Panc1 (cell line): ENCODE measurements at regions not wholly inside any gene's neighbourhood (a gene's known extent, or its start where the extent isn't known, plus 50 kb on each side); places are given as distances from the start of the nearest gene placed in this dataset.

Source experiments
- ATAC-seq: fragments of 200-7000 bp; cut with Tn5 transposase; 2 replicates; pipeline ENCODE4 v1.9.1; 2020; ENCODE audit warnings: mild to moderate bottlenecking, moderate library complexity
- BruUV-seq: library from RNA; stranded (reverse); fragments of 400-500 nt; replicated peaks from 2 replicates; lab custom pipeline; 2021; lab: Mats Ljungman, UMichigan
- CTCF ChIA-PET: fragments of 300-600 bp; sonication (Branson Sonifier 250); formaldehyde crosslinking; loops from one replicate; lab custom pipeline; 2022; ENCODE audit warnings: antibody characterized with exemption; lab: Charles Lee
- POLR2A ChIA-PET: fragments of 300-600 bp; sonication (Branson Sonifier 250); formaldehyde crosslinking; loops from one replicate; lab custom pipeline; 2022; ENCODE audit warnings: antibody characterized with exemption; lab: Charles Lee
- DNase-seq: peaks from one replicate; pipeline ENCODE4 v3.0.0-alpha.2; 2010; ENCODE audit warnings: low read depth, low spot score
- H3K27ac ChIP-seq: 2 replicates; pipeline ENCODE4 v1.5.1; 2011; ENCODE audit warnings: mild to moderate bottlenecking, low read length, inconsistent platforms
- H3K27me3 ChIP-seq: fragments of 200-500 bp; sonication (Bioruptor generic); 2 replicates; pipeline ENCODE4 v1.6.0; 2014; ENCODE audit warnings: low read length, inconsistent platforms; ENCODE audit not compliant: control insufficient read depth, insufficient read depth
- H3K36me3 ChIP-seq: fragments of 200-500 bp; sonication (Bioruptor generic); 2 replicates; pipeline ENCODE4 v1.5.1; 2014; ENCODE audit warnings: inconsistent platforms, mild to moderate bottlenecking, low read length, moderate library complexity; ENCODE audit not compliant: control insufficient read depth, insufficient read depth
- H3K4me1 ChIP-seq: 2 replicates; pipeline ENCODE4 v1.5.1; 2011; ENCODE audit warnings: inconsistent platforms, mild to moderate bottlenecking, low read length, moderate library complexity; ENCODE audit not compliant: control insufficient read depth, insufficient read depth
- H3K4me3 ChIP-seq, 2 experiments: 2 replicates each; pipeline ENCODE4 v1.5.1; 2011 to 2012; ENCODE audit warnings: low read depth in 2 of 2, low read length in 2 of 2, mild to moderate bottlenecking in 2 of 2, inconsistent platforms in 1 of 2, moderate library complexity in 1 of 2
- H3K9me3 ChIP-seq: fragments of 200-500 bp; sonication (Bioruptor generic); 2 replicates; pipeline ENCODE4 v1.5.1; 2014; ENCODE audit warnings: low read depth, mild to moderate bottlenecking, inconsistent platforms, low read length, moderate library complexity; ENCODE audit not compliant: control insufficient read depth, insufficient read depth
- POLR2AphosphoS5 ChIP-seq: IDR thresholded peaks from 2 replicates; pipeline ENCODE4 v1.6.1; 2012; ENCODE audit warnings: mild to moderate bottlenecking, low read depth, low read length, moderate library complexity
- SIN3A ChIP-seq: IDR thresholded peaks from 2 replicates; pipeline ENCODE4 v1.6.1; 2012; ENCODE audit warnings: low read depth, mild to moderate bottlenecking, low read length, moderate library complexity, borderline replicate concordance; ENCODE audit not compliant: insufficient read depth
- TCF7L2 ChIP-seq: IDR thresholded peaks from 2 replicates; pipeline ENCODE4 v1.6.1; 2011; ENCODE audit warnings: mild to moderate bottlenecking, low read depth, low read length, inconsistent platforms
- in situ Hi-C: cut with HindIII; loops from 2 replicates; pipeline ENCODE4 v1.10.0; 2016; ENCODE audit warnings: low sequenced_read_pairs, low pct_unique_long_range_greater_than_20kb
- intact Hi-C: fragments of 100-400 bp; cut with micrococcal nuclease; formaldehyde crosslinking; loops from one replicate; pipeline ENCODE4 v1.10.0; 2022; ENCODE audit not compliant: unreplicated experiment
- TF ChIP-seq, protein P1 (sequence below), 2 experiments: IDR thresholded peaks; 2 replicates each; pipeline ENCODE4 v1.6.1; 2011 to 2012; ENCODE audit warnings: low read depth in 2 of 2, control low read depth in 1 of 2, low read length in 1 of 2, mild to moderate bottlenecking in 1 of 2, moderate library complexity in 1 of 2; ENCODE audit not compliant: insufficient read depth in 1 of 2
- TF ChIP-seq, protein P2 (sequence below): fragments of 450-650 bp; IDR thresholded peaks from 2 replicates; pipeline ENCODE4 v1.5.1; 2017; ENCODE audit warnings: mild to moderate bottlenecking

DNA sequence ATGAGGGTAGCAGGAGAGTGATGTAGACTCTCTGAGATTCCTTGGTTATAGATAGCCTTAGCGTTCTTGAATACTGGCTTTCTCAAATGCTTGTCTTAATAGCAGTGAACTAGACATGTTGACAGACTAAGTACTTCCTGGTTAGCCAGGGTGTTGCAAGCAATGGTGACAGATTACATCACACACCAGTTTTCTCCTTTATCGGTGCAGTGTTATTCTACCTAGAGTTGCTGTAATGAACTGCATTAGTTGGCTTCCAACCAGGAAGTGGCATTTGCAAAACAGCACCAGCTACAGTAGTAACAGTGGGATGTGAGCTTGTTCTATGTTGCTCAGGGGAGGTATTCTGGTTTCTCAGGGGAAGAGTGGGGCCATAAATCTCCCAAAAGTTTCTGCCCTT lies 582.2 kb upstream of the DDX18 start:
- Histone ChIP-seq H3K4me1 (no peaks in the 10 kb centered on the region), H3K27me3 (no peaks in the 10 kb centered on the region), H3K4me3 (no peak overlapping the region), H3K27ac (no peak overlapping the region), H3K36me3 (no peaks in the 10 kb centered on the region), H3K9me3 (no peaks in the 10 kb centered on the region)
- DNase-seq: no peak
- TF ChIP-seq TCF7L2: no peak
- TF ChIP-seq, protein P1, sequence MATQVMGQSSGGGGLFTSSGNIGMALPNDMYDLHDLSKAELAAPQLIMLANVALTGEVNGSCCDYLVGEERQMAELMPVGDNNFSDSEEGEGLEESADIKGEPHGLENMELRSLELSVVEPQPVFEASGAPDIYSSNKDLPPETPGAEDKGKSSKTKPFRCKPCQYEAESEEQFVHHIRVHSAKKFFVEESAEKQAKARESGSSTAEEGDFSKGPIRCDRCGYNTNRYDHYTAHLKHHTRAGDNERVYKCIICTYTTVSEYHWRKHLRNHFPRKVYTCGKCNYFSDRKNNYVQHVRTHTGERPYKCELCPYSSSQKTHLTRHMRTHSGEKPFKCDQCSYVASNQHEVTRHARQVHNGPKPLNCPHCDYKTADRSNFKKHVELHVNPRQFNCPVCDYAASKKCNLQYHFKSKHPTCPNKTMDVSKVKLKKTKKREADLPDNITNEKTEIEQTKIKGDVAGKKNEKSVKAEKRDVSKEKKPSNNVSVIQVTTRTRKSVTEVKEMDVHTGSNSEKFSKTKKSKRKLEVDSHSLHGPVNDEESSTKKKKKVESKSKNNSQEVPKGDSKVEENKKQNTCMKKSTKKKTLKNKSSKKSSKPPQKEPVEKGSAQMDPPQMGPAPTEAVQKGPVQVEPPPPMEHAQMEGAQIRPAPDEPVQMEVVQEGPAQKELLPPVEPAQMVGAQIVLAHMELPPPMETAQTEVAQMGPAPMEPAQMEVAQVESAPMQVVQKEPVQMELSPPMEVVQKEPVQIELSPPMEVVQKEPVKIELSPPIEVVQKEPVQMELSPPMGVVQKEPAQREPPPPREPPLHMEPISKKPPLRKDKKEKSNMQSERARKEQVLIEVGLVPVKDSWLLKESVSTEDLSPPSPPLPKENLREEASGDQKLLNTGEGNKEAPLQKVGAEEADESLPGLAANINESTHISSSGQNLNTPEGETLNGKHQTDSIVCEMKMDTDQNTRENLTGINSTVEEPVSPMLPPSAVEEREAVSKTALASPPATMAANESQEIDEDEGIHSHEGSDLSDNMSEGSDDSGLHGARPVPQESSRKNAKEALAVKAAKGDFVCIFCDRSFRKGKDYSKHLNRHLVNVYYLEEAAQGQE (IDR thresholded peaks at IDR 0.05; ENCODE audit: insufficient read depth in 1 of 2, low read depth in 2 of 2, low read length in 1 of 2): no peak
- TF ChIP-seq SIN3A: no peak
- TF ChIP-seq POLR2AphosphoS5: no peak
- TF ChIP-seq, protein P2, sequence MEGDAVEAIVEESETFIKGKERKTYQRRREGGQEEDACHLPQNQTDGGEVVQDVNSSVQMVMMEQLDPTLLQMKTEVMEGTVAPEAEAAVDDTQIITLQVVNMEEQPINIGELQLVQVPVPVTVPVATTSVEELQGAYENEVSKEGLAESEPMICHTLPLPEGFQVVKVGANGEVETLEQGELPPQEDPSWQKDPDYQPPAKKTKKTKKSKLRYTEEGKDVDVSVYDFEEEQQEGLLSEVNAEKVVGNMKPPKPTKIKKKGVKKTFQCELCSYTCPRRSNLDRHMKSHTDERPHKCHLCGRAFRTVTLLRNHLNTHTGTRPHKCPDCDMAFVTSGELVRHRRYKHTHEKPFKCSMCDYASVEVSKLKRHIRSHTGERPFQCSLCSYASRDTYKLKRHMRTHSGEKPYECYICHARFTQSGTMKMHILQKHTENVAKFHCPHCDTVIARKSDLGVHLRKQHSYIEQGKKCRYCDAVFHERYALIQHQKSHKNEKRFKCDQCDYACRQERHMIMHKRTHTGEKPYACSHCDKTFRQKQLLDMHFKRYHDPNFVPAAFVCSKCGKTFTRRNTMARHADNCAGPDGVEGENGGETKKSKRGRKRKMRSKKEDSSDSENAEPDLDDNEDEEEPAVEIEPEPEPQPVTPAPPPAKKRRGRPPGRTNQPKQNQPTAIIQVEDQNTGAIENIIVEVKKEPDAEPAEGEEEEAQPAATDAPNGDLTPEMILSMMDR: no peak
- ChIA-PET POLR2A (no interaction called here), CTCF (no interaction called here)
- ATAC-seq: no peak
- intact Hi-C loops (no loop called here), in situ Hi-C loops (no loop called here)
- no TSS peak for BruUV-seq

DNA sequence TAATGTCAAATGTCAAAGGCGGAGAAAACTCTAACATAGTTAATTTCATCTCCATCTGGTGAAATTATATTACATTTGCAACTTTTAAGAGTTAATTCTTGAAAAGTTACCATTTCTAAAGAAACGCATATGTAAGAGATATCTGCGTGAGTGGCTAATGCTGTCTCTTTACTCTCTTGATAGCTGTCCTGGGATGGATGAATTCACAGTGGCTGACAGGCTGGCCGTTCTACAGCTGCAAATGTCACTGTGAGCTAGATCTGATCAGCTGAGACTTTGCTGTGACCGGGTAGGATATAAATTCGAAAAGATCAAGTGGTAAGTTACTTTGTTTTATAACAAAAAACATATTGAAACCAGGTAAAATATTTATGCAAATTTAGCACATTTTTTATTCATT lies 557.1 kb upstream of the DDX18 start:
- H3K4me3 ChIP-seq: no peak overlapping the region
- ATAC-seq (no peak), DNase-seq (no peak)
- TF ChIP-seq SIN3A (no peak), POLR2AphosphoS5 (no peak), TCF7L2 (no peak)
- TF ChIP-seq, protein P1 (IDR thresholded peaks at IDR 0.05; ENCODE audit: insufficient read depth in 1 of 2, low read depth in 2 of 2, low read length in 1 of 2): no peak
- 0 out of 2 replicates have a peak, but pooled peaks cover 6% of the 10 kb centered on the region for H3K9me3 ChIP-seq
- no TSS peak for BruUV-seq
- in situ Hi-C loops (no loop called here), intact Hi-C loops (no loop called here)
- POLR2A ChIA-PET: no interaction called here
- no peaks in the 10 kb centered on the region for H3K4me1 ChIP-seq
- CTCF ChIA-PET: no interaction called here
- H3K27me3 ChIP-seq: no peaks in the 10 kb centered on the region
- H3K27ac ChIP-seq: no peak overlapping the region
- H3K36me3 ChIP-seq: no peaks in the 10 kb centered on the region
